ENCODE measurements at regions not wholly inside any gene's neighbourhood (a gene's known extent, or its start where the extent isn't known, plus 50 kb on each side); places are given as distances from the start of the nearest gene placed in this dataset.

DNA sequence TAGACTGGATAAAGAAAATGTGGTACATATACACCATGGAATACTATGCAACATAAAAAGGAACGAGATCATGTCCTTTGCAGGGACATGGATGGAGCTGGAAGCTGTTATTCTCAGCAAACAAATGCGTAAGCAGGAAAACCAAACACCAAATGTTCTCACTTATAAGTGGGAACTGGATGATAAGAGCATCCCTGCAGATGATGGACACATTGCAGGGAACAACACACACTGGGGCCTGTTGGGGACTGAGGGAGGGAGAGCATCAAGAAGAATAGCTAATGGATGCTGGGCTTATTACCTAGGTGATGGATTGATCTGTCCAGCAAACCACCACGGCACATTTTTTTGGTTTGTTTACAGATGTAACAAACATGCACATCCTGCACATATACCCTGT lies 470.5 kb upstream of the CITED2 start:
- TF ChIP-seq POLR2A (IDR thresholded peaks at IDR 0.05), result no peak
- TF ChIP-seq, protein P1, sequence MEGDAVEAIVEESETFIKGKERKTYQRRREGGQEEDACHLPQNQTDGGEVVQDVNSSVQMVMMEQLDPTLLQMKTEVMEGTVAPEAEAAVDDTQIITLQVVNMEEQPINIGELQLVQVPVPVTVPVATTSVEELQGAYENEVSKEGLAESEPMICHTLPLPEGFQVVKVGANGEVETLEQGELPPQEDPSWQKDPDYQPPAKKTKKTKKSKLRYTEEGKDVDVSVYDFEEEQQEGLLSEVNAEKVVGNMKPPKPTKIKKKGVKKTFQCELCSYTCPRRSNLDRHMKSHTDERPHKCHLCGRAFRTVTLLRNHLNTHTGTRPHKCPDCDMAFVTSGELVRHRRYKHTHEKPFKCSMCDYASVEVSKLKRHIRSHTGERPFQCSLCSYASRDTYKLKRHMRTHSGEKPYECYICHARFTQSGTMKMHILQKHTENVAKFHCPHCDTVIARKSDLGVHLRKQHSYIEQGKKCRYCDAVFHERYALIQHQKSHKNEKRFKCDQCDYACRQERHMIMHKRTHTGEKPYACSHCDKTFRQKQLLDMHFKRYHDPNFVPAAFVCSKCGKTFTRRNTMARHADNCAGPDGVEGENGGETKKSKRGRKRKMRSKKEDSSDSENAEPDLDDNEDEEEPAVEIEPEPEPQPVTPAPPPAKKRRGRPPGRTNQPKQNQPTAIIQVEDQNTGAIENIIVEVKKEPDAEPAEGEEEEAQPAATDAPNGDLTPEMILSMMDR (IDR thresholded peaks at IDR 0.05), result no peak
